ENCODE measurements at regions not wholly inside any gene's neighbourhood (a gene's known extent, or its start where the extent isn't known, plus 50 kb on each side); places are given as distances from the start of the nearest gene placed in this dataset.

DNA sequence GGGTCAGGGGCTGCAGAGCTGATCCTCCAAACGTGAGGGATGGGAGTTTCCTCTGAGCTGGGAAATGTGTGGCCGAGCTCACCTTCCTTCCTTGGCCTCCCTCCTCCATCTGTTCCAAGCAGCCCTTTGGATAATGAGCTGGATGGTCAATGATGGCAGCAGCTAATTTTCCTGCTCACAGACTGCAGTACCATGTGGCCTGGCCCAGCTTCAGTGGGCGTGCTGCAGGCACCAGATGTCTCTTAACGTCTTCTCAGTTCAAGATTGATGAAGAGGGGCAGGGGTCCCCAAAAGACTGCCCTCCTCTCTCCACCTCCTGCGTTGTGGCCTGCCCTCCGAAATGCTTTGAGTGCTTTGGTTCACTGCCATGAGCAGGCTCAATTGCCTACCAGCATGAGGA lies 86.0 kb downstream of the UBIAD1 start:
- DNase-seq = no peak
- Histone ChIP-seq H3K4me3 (ENCODE audit: insufficient read depth, low read depth, low read length) (no peak overlapping the region), H3K36me3 (replicated peaks; ENCODE audit: control insufficient read depth, insufficient read depth, low read length) (no peaks in the 10 kb centered on the region), H3K27me3 (ENCODE audit: control insufficient read depth, insufficient read depth, low read length) (no peaks in the 10 kb centered on the region; the same call in 1 of the 2 replicates)

DNA sequence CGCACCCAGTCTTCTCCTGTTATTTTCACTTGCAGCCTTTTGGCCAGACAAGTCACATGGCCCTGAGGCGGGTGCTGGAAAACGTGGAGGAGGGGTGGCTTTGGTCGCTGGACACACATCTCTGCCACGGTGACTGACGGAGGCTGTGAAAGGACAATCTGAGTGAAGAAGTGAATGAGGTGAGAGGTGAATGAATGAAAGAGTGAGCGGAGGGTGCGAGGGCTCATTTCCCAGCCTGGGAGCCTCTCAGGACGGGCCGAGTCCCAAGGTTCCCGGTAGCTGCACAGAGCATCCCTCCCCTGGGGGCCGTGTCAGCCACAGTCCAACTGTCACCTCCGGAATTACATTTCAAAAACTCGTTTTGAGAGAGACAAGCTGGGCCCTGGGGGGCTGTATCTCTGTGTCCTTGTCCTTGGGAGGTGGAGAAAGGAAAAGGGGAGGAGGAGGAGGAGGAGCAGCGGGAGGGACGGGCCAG lies 89.6 kb downstream of the UBIAD1 start:
- Histone ChIP-seq H3K36me3 (replicated peaks; ENCODE audit: control insufficient read depth, insufficient read depth, low read length) (no peaks in the 10 kb centered on the region), H3K4me3 (ENCODE audit: insufficient read depth, low read depth, low read length) (no peak overlapping the region), H3K27me3 (ENCODE audit: control insufficient read depth, insufficient read depth, low read length) (no peaks in the 10 kb centered on the region; the same call in 1 of the 2 replicates)
- no peak for DNase-seq

DNA sequence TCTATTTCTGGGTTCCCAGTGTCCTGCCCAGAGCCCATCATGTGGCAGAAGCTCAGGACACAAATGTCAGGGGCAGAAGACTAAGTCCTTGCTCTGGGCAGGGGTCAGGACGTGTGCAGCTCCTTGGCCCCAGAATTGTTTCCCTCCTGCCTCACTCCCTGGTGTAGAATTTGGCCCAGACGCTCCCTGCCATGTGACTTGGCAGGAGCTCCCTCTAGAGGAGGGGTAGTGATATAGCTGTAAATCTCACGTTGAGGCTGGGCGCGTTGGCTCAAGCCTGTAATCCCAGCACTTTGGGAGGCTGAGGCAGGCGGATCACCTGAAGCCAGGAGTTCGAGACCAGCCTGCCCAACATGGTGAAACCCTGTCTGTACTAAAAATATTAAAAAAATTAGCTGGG lies 91.2 kb downstream of the UBIAD1 start:
- no peaks in the 10 kb centered on the region; the same call in 1 of the 2 replicates for H3K27me3 ChIP-seq (ENCODE audit: control insufficient read depth, insufficient read depth, low read length)
- peak; percentile 61 for DNase-seq
- H3K4me3 ChIP-seq (ENCODE audit: insufficient read depth, low read depth, low read length) = no peak overlapping the region
- H3K36me3 ChIP-seq (replicated peaks; ENCODE audit: control insufficient read depth, insufficient read depth, low read length) = no peaks in the 10 kb centered on the region

DNA sequence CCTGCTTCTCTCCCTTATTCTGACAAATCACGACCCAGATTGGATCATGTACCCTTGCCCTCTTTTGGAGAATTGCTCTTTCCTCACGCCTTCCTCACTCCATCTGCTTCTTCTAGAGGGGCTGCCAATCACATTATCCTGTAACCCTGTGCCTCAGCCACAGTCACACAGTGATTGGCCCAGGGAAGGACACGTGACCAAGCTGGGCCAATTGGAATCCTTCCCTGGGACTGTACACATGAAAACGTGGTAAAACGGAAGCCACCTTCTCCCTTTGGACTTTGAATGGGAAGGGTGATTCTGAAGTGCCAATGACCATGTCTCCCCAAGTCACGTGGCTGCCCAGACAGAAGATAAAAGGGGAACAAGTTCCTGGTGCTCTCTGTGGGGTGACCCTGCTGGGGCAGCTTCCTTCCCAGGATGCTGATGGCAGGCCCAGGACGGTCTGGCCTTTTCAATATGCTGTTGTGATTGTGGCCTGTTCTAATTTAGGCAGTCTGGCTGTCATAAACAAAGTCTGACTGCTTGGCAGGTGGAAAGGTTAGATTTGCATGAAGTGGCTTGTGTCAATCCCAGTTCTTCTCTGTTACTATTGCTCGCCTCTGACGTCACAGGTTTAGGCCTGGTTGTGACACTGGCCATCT lies 92.9 kb downstream of the UBIAD1 start:
- no peak for DNase-seq
- Histone ChIP-seq H3K36me3 (replicated peaks; ENCODE audit: control insufficient read depth, insufficient read depth, low read length) (no peaks in the 10 kb centered on the region), H3K27me3 (ENCODE audit: control insufficient read depth, insufficient read depth, low read length) (no peaks in the 10 kb centered on the region), H3K4me3 (ENCODE audit: insufficient read depth, low read depth, low read length) (no peak overlapping the region)

DNA sequence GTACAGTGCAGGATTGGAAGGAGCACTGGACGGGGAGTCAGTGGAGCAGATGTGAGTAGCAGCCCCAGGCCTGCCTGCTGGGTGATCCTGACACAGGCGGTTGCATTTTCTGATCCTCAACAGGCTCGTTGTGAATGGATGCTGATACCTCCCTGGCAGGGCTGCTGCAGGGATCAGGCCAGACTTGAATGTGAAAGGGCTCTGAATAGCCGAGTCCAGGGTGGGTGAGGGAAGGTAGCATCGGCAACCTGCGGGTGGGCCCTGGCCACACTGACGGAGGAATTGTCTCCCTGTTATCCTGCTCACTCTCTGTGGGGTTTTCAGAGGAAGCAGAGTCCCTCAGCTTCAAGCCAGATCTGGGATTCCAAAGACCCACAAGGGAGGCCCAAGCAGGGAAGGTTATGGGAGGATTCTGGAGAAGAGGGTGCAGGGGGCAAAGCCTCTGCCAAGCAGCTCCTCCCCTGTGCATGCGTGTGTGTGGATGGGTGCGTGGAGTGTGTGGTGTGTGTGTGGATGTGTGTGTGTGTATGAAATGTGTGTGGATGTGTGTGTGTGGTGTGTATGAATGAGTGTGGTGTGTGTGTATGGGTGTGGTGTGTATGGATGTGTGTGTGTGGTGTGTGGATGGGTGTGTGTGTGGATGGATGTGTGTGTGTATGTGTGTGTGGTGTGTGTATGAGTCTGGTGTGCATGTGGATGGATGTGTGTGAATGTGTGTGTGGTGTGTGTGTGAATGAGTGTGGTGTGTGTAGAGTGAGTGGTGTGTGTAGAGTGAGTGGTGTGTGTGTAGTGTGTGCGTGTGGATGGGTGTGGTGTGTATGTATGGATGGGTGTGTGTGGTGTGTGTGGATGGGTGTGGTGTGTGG lies 100.3 kb downstream of the UBIAD1 start:
- H3K27me3 ChIP-seq (ENCODE audit: control insufficient read depth, insufficient read depth, low read length) = no peaks in the 10 kb centered on the region
- no peak for DNase-seq
- no peak overlapping the region for H3K4me3 ChIP-seq (ENCODE audit: insufficient read depth, low read depth, low read length)
- no peaks in the 10 kb centered on the region for H3K36me3 ChIP-seq (replicated peaks; ENCODE audit: control insufficient read depth, insufficient read depth, low read length)

DNA sequence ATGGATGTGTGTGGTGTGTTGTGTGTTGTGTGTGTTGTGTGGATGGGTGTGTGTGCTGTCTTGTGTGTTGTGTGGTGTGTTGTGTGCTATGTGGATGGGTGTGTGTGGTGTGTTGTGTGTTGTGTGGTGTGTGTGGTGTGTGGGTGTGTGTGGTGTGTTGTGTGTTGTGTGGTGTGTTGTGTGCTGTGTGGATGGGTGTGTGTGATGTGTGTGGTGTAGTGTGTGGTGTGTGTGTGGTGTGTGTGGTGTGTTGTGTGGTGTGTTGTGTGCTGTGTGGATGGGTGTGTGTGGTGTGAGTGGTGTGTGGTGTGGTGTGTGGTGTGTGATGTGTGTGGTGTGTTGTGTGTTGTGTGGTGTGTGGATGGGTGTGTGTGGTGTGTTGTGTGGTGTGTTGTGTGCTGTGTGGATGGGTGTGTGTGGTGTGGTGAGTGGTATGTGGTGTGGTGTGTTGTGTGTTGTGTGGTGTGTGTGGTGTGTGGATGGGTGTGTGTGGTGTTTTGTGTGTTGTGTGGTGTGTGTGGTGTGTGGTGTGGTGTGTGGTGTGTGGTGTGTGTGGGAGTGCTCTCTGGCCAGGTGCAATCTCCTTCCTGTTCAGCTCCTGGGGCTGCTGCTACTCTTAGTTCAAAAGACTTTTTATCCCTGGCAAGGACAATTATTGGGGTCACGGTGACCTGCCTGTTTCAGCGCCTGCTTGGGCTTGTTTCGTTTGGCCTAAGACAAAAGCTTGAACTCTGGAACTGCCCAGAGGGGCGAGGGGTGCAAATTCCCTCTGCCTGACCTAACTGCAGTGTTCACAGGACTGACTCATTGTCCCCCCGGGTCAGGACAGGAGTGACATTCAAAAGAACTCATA lies 101.1 kb downstream of the UBIAD1 start:
- H3K4me3 ChIP-seq (ENCODE audit: insufficient read depth, low read depth, low read length) = no peak overlapping the region
- H3K36me3 ChIP-seq (replicated peaks; ENCODE audit: control insufficient read depth, insufficient read depth, low read length) = no peaks in the 10 kb centered on the region
- no peak for DNase-seq
- no peaks in the 10 kb centered on the region for H3K27me3 ChIP-seq (ENCODE audit: control insufficient read depth, insufficient read depth, low read length)

DNA sequence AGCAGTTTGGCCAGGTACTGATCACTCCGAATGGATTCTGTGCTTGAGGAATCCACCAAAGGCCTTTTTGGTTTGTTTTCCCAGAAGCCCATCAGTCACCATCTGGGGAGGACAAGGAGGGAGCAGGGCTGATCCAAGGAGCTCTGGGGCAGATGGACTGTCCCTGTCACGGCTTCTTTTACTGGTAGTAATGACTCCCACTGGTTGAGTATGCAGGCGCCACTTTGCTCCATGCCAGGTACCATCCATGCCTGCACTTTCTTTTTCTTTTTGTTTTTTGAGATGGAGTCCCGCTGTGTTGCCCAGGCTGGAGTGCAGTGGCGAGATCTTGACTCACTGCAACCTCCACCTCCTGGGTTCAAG lies 101.7 kb downstream of the UBIAD1 start:
- Histone ChIP-seq H3K27me3 (ENCODE audit: control insufficient read depth, insufficient read depth, low read length) (no peaks in the 10 kb centered on the region), H3K4me3 (ENCODE audit: insufficient read depth, low read depth, low read length) (no peak overlapping the region)

DNA sequence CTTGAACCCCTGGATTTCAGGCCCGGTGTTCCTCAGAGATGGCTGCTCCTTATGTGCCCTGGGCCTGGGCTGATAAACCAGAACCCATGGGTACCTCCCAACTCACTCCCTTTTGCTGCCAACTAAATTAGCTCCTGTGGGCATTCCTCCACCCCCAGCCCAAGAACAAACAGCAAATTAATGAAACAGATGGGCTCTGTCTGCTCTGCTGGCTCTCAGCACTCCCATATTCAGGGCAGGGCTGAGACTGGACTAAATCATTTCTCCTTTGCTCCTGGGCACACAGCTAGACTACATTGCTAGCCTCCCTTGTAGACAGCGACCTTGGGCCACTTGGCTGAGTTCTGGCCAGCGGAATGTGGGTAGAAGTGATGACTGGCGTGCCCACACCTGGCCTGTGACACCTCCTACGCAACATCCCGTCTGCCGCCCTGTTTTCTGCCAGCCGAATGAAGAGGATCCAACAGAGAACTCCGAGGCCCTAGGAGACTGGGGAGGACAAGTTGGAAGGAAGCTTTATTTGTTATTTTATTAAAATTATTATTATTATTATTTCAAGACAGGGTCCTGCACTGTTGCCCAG lies 101.9 kb upstream of the DISP3 start:
- H3K36me3 ChIP-seq (replicated peaks; ENCODE audit: control insufficient read depth, insufficient read depth, low read length) = no peaks in the 10 kb centered on the region
- H3K4me3 ChIP-seq (ENCODE audit: insufficient read depth, low read depth, low read length) = no peak overlapping the region
- H3K27me3 ChIP-seq (ENCODE audit: control insufficient read depth, insufficient read depth, low read length) = no peaks in the 10 kb centered on the region; the same call in 1 of the 2 replicates

More for the DNA sequence above, 101.7 kb downstream of the UBIAD1 start:
- H3K36me3 ChIP-seq (replicated peaks; ENCODE audit: control insufficient read depth, insufficient read depth, low read length) = no peaks in the 10 kb centered on the region
- no peak for DNase-seq

DNA sequence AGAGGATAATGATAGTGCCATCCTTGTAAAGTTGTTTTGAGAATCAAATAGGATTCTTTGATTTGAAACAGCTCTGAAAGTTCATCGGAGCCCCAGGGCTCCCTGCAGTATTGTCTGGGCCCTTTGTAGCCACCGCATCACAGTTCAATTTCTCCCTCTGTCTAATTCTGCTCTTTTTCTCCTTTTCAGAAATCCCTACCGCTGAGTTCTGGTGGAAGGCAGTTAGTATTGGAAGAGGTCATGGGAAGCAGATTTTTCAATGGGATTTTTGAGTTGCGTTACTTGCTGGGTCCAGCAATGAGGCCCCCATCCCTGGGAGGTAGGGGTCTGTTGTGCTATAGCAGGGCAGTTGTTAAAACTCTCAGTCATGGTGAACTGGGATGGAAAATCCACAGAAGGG lies 101.0 kb upstream of the DISP3 start:
- no peak for DNase-seq
- no peak overlapping the region for H3K4me3 ChIP-seq (ENCODE audit: insufficient read depth, low read depth, low read length)
- H3K36me3 ChIP-seq (replicated peaks; ENCODE audit: control insufficient read depth, insufficient read depth, low read length) = no peaks in the 10 kb centered on the region
- H3K27me3 ChIP-seq (ENCODE audit: control insufficient read depth, insufficient read depth, low read length) = no peaks in the 10 kb centered on the region; the same call in 1 of the 2 replicates

More for the DNA sequence above, 101.9 kb upstream of the DISP3 start:
- no peak for DNase-seq

DNA sequence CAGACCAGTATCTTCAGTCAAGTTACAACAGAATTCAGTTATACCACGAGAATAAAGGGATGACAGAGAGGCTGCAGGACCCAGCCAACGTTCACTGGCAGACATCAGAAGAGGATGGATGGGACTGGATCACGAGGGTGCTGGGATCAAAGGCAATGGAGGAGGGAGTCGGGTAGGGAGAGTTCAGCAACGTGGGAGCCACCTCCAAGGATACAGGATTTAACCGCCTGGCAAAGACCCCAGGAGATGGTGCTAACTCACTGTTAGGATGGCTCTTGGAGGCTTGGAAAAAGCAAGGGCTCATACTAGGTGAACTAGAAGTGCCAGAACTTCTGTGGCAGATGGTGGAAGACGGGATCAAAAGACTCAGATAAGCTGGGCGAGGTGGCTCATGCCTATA lies 99.1 kb upstream of the DISP3 start:
- Histone ChIP-seq H3K36me3 (replicated peaks; ENCODE audit: control insufficient read depth, insufficient read depth, low read length) (no peaks in the 10 kb centered on the region), H3K27me3 (ENCODE audit: control insufficient read depth, insufficient read depth, low read length) (no peaks in the 10 kb centered on the region; the same call in none of the 2 replicates), H3K4me3 (ENCODE audit: insufficient read depth, low read depth, low read length) (no peak overlapping the region)
- no peak for DNase-seq

DNA sequence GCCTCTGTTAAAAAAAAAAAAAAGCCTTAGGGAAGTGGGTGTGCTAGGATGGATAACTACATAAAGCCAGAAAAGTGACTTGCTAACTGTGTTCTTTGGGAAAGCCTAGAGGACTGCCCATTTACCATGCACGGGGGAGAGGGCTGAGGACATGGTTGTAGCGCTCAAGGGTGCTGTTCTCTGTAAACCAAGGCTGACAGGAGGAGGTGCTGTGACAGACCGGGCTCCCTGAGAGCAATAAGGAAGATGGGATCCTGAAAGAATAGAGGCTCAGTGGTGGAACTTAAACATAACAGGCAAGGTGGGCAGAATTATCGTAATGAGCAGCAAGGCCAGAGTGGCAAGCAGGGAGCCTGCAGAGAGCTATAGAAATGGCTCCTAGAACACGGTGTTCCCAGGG lies 98.5 kb upstream of the DISP3 start:
- Histone ChIP-seq H3K36me3 (replicated peaks; ENCODE audit: control insufficient read depth, insufficient read depth, low read length) (no peaks in the 10 kb centered on the region), H3K27me3 (ENCODE audit: control insufficient read depth, insufficient read depth, low read length) (no peaks in the 10 kb centered on the region; the same call in none of the 2 replicates), H3K4me3 (ENCODE audit: insufficient read depth, low read depth, low read length) (no peak overlapping the region)
- no peak for DNase-seq

DNA sequence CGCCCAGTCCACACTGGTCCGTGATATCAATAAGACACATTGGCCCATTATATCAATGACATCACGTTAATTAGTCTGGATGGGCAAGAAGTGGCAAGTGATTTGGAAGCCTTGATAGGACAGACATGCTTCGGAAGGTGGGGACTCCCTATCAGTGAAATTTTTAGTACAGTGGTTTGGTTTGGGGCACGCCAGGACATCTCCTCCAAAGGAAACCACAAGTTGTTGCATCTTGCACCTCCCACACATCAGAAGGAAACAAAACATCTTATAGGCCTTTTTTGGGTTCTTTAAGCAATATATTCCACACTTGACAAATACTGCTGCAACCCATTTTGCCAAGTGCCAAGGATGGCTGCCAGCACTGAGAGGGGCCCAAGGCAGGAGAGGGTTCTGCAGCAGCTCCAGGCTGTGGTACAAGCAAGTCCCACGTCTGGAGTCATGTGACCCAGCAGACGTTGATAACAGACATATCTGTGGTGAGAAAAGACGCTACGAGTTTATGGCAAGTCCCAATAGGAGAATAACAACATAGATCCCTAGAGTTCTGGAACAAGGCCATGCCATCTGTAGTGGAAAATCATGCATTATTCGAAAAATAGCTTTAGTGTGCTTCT lies 95.3 kb upstream of the DISP3 start:
- Histone ChIP-seq H3K36me3 (replicated peaks; ENCODE audit: control insufficient read depth, insufficient read depth, low read length) (no peaks in the 10 kb centered on the region), H3K27me3 (ENCODE audit: control insufficient read depth, insufficient read depth, low read length) (no peaks in the 10 kb centered on the region; the same call in none of the 2 replicates), H3K4me3 (ENCODE audit: insufficient read depth, low read depth, low read length) (no peak overlapping the region)
- no peak for DNase-seq

DNA sequence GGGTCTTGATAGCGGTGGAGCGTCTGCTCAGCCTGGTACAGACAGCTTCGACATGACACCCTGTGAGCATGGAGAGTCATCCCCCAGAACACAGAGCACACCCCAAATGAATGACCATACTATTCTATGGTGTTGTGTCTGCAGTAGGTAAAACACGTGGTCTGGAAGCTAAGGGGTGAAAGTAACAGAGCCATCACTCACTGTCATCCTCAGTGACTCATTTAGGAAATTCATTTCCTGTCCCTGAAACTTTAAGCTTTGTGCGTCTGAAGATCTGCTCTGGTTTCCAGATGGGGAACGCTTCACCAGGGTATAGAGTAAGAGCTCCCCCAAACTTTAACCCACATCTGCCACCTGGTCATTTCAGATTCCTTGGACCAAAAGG lies 94.8 kb upstream of the DISP3 start:
- no peaks in the 10 kb centered on the region for H3K36me3 ChIP-seq (replicated peaks; ENCODE audit: control insufficient read depth, insufficient read depth, low read length)
- H3K4me3 ChIP-seq (ENCODE audit: insufficient read depth, low read depth, low read length) = no peak overlapping the region
- no peak for DNase-seq
- no peaks in the 10 kb centered on the region; the same call in none of the 2 replicates for H3K27me3 ChIP-seq (ENCODE audit: control insufficient read depth, insufficient read depth, low read length)

DNA sequence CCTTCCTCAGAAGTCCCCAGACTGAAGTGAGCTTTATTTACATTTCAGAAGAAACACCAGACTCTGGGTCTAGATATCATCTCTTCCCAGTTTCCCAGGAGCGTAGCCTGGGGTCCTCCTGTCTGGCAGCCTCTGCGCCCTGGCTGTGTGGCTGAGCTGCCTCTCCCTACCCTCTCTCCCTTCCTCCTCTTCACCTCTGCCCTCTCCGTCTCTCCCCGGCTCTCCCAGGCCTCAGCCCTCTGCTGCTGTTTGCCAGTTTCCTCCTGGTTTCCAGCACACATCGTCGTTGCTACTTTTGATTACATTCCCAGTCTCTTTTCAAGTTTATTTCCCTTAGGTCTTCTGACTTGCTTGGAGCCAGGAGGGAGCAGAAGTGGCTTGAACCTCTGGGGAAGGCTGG lies 91.1 kb upstream of the DISP3 start:
- H3K4me3 ChIP-seq (ENCODE audit: insufficient read depth, low read depth, low read length) = no peak overlapping the region
- no peaks in the 10 kb centered on the region for H3K36me3 ChIP-seq (replicated peaks; ENCODE audit: control insufficient read depth, insufficient read depth, low read length)
- DNase-seq = no peak
- H3K27me3 ChIP-seq (ENCODE audit: control insufficient read depth, insufficient read depth, low read length) = no peaks in the 10 kb centered on the region; the same call in none of the 2 replicates
